PC-3 (cell line): ENCODE measurements at regions not wholly inside any gene's neighbourhood (a gene's known extent, or its start where the extent isn't known, plus 50 kb on each side); places are given as distances from the start of the nearest gene placed in this dataset.

Experiments
- ATAC-seq: fragments of 200-7000 bp; cut with Tn5 transposase; 2 replicates; pipeline ENCODE4 v1.9.1; 2020; ENCODE audit warnings: mild to moderate bottlenecking, moderate library complexity
- BruUV-seq: library from RNA; stranded (reverse); fragments of 400-500 nt; replicated peaks from 2 replicates; lab custom pipeline; 2021; lab: Mats Ljungman, UMichigan
- CTCF ChIA-PET: fragments of 300-600 bp; sonication (Branson Sonifier 250); formaldehyde crosslinking; loops from one replicate; lab custom pipeline; 2022; ENCODE audit warnings: antibody characterized with exemption; lab: Charles Lee
- POLR2A ChIA-PET: fragments of 300-600 bp; sonication (Branson Sonifier 250); formaldehyde crosslinking; loops from one replicate; lab custom pipeline; 2022; ENCODE audit warnings: antibody characterized with exemption; ENCODE audit not compliant: unreplicated experiment; lab: Charles Lee
- DNase-seq: peaks from one replicate; pipeline ENCODE4 v3.0.0-alpha.2; 2015
- H2AFZ ChIP-seq: fragments of 300-600 bp; sonication (generic); 2 replicates; pipeline ENCODE4 v1.6.0; 2016; ENCODE audit warnings: antibody characterized with exemption, low read length
- H3F3A ChIP-seq: fragments of 300-600 bp; sonication (generic); one replicate; pipeline ENCODE4 v1.6.0; 2017; ENCODE audit warnings: antibody characterized with exemption, low read length, control low read depth, mild to moderate bottlenecking; ENCODE audit not compliant: unreplicated experiment
- H3K27ac ChIP-seq: fragments of 300-600 bp; sonication (generic); 2 replicates; pipeline ENCODE4 v1.5.1; 2016; ENCODE audit warnings: mild to moderate bottlenecking, low read length
- H3K27me3 ChIP-seq: fragments of 300-600 bp; sonication (generic); 2 replicates; pipeline ENCODE4 v1.6.1; 2016; ENCODE audit warnings: low read length, mixed read lengths
- H3K36me3 ChIP-seq: fragments of 300-600 bp; sonication (generic); 2 replicates; pipeline ENCODE4 v1.6.1; 2016; ENCODE audit warnings: low read depth, mixed run types, low read length, mixed read lengths
- H3K4me1 ChIP-seq: fragments of 300-600 bp; sonication (generic); 2 replicates; pipeline ENCODE4 v1.5.1; 2016; ENCODE audit warnings: low read length; ENCODE audit not compliant: insufficient read depth
- H3K4me2 ChIP-seq: fragments of 300-600 bp; sonication (generic); 2 replicates; pipeline ENCODE4 v1.6.0; 2016; ENCODE audit warnings: low read length
- H3K4me3 ChIP-seq: fragments of 300-600 bp; sonication (generic); 2 replicates; pipeline ENCODE4 v1.5.1; 2016; ENCODE audit warnings: mild to moderate bottlenecking, low read length, mixed read lengths
- H3K79me2 ChIP-seq: fragments of 300-600 bp; sonication (generic); 2 replicates; pipeline ENCODE4 v1.6.1; 2017; ENCODE audit warnings: low read length, mixed read lengths
- H3K9ac ChIP-seq: fragments of 300-600 bp; sonication (generic); 2 replicates; pipeline ENCODE4 v1.6.0; 2016; ENCODE audit warnings: mild to moderate bottlenecking, low read length
- H3K9me2 ChIP-seq: fragments of 300-600 bp; sonication (generic); replicated peaks from 2 replicates; pipeline ENCODE4 v1.6.1; 2016; ENCODE audit warnings: mixed run types, low read length, mixed read lengths
- H3K9me3 ChIP-seq: fragments of 300-600 bp; sonication (generic); 2 replicates; pipeline ENCODE4 v1.6.1; 2016; ENCODE audit warnings: low read length, mixed read lengths
- H4K20me1 ChIP-seq: fragments of 300-600 bp; sonication (generic); 2 replicates; pipeline ENCODE4 v1.6.1; 2016; ENCODE audit warnings: low read length, mixed read lengths
- CTCF ChIP-seq: fragments of 300-600 bp; sonication (generic); conservative IDR thresholded peaks from 2 replicates; pipeline ENCODE4 v1.5.1; 2017; ENCODE audit warnings: antibody characterized with exemption, low read depth, mild to moderate bottlenecking, low read length
- EZH2 ChIP-seq: fragments of 300-600 bp; sonication (generic); IDR thresholded peaks from one replicate; pipeline ENCODE4 v1.6.1; 2017; ENCODE audit warnings: antibody characterized with exemption, mild to moderate bottlenecking, low read length; ENCODE audit not compliant: unreplicated experiment
- EZH2phosphoT487 ChIP-seq: fragments of 300-600 bp; sonication (generic); IDR thresholded peaks from 2 replicates; pipeline ENCODE4 v1.6.1; 2018; ENCODE audit warnings: mild to moderate bottlenecking, antibody characterized with exemption, low read length, borderline replicate concordance
- intact Hi-C: fragments of 100-400 bp; cut with micrococcal nuclease; formaldehyde crosslinking; loops from 2 replicates; pipeline ENCODE4 v1.9.0; 2023

GRCh38 chr7:114790521-114790920, 131.4 kb upstream of the MDFIC start:
- ATAC-seq, result no peak
- intact Hi-C loops, result no loop called here

GRCh38 chr7:114791771-114792170, 130.1 kb upstream of the MDFIC start:
- CTCF ChIA-PET, result no interaction called here
- Histone ChIP-seq H3K79me2 (no peaks in the 10 kb centered on the region), H3F3A (no peaks in the 10 kb centered on the region), H3K9me2 (no peaks in the 10 kb centered on the region), H3K9ac (no peak overlapping the region), H3K27ac (no peak overlapping the region), H3K27me3 (no peaks in the 10 kb centered on the region), H3K4me3 (no peak overlapping the region), H3K9me3 (no peaks in the 10 kb centered on the region), H3K4me2 (no peak overlapping the region), H3K36me3 (no peaks in the 10 kb centered on the region), H4K20me1 (no peaks in the 10 kb centered on the region), H2AFZ (no peak overlapping the region), H3K4me1 (peaks cover 16% of the 10 kb centered on the region)
- TF ChIP-seq EZH2 (no peak), CTCF (no peak), EZH2phosphoT487 (no peak)
- no TSS peak for BruUV-seq
- no peak for ATAC-seq
- POLR2A ChIA-PET, result no interaction called here
- intact Hi-C loops, result no loop called here
- no peak for DNase-seq

More at GRCh38 chr7:114790521-114790920, 131.4 kb upstream of the MDFIC start:
- H3K9me3 ChIP-seq, result no peaks in the 10 kb centered on the region
- DNase-seq, result no peak
- H3K4me1 ChIP-seq, result peaks cover 21% of the 10 kb centered on the region
- no peaks in the 10 kb centered on the region for H3K27me3 ChIP-seq
- H4K20me1 ChIP-seq, result no peaks in the 10 kb centered on the region
- no peak overlapping the region for H3K27ac ChIP-seq
- H3K79me2 ChIP-seq, result no peaks in the 10 kb centered on the region
- no peak overlapping the region for H2AFZ ChIP-seq
- no peaks in the 10 kb centered on the region for H3K36me3 ChIP-seq
- no peak overlapping the region for H3K4me3 ChIP-seq
- H3K4me2 ChIP-seq, result 0 out of 2 replicates have a peak overlapping the region, but pooled peaks have one; percentile 20
- H3K9me2 ChIP-seq, result no peaks in the 10 kb centered on the region
- TF ChIP-seq EZH2phosphoT487, result no peak
- no peak for TF ChIP-seq EZH2
- no peak for TF ChIP-seq CTCF
- CTCF ChIA-PET, result no interaction called here
- H3F3A ChIP-seq, result no peaks in the 10 kb centered on the region
- no peak overlapping the region for H3K9ac ChIP-seq
- no TSS peak for BruUV-seq
- POLR2A ChIA-PET, result no interaction called here

GRCh38 chr7:114793155-114793845, 128.6 kb upstream of the MDFIC start:
- H3K4me3 ChIP-seq, result no peak overlapping the region

More at GRCh38 chr7:114793155-114793845, 128.6 kb upstream of the MDFIC start:
- no peak for ATAC-seq
- CTCF ChIA-PET, result no interaction called here
- BruUV-seq, result no TSS peak
- H2AFZ ChIP-seq, result no peak overlapping the region
- H3K9ac ChIP-seq, result no peak overlapping the region
- no peak for DNase-seq
- no peaks in the 10 kb centered on the region for H3K79me2 ChIP-seq
- H3K27ac ChIP-seq, result no peak overlapping the region
- H3K4me2 ChIP-seq, result no peak overlapping the region
- H3K36me3 ChIP-seq, result no peaks in the 10 kb centered on the region
- no peaks in the 10 kb centered on the region for H3F3A ChIP-seq
- H3K27me3 ChIP-seq, result no peaks in the 10 kb centered on the region
- no peaks in the 10 kb centered on the region for H3K9me2 ChIP-seq
- H3K4me1 ChIP-seq, result peaks cover 16% of the 10 kb centered on the region
- TF ChIP-seq EZH2 (no peak), CTCF (no peak), EZH2phosphoT487 (no peak)
- intact Hi-C loops, result no loop called here
- H3K9me3 ChIP-seq, result no peaks in the 10 kb centered on the region
- H4K20me1 ChIP-seq, result no peaks in the 10 kb centered on the region
- POLR2A ChIA-PET, result no interaction called here
